Neural progenitor cell (in vitro differentiated cells): ENCODE measurements at regions not wholly inside any gene's neighbourhood (a gene's known extent, or its start where the extent isn't known, plus 50 kb on each side); places are given as distances from the start of the nearest gene placed in this dataset.

Experiments used
- DNase-seq: peaks from one replicate; pipeline ENCODE4 v3.0.0-alpha.2; 2016; ENCODE audit warnings: low spot score
- H2AFZ ChIP-seq: fragments of 200-600 bp; sonication (generic); replicated peaks from 2 replicates; pipeline ENCODE4 v1.6.1; 2016; ENCODE audit warnings: antibody characterized with exemption
- H3F3A ChIP-seq: fragments of 200-600 bp; sonication (generic); 2 replicates; pipeline ENCODE4 v1.6.1; 2016; ENCODE audit warnings: antibody characterized with exemption, low read depth
- H3K27ac ChIP-seq: fragments of 200-600 bp; sonication (generic); 2 replicates; pipeline ENCODE4 v1.5.1; 2016; ENCODE audit warnings: mild to moderate bottlenecking
- H3K27me3 ChIP-seq: fragments of 200-600 bp; sonication (generic); 2 replicates; pipeline ENCODE4 v1.6.1; 2016; ENCODE audit warnings: mild to moderate bottlenecking, moderate library complexity
- H3K36me3 ChIP-seq: fragments of 200-600 bp; sonication (generic); 2 replicates; pipeline ENCODE4 v1.5.1; 2016
- H3K4me1 ChIP-seq: fragments of 200-600 bp; sonication (generic); 2 replicates; pipeline ENCODE4 v1.6.1; 2016; ENCODE audit warnings: mixed run types
- H3K4me2 ChIP-seq: fragments of 200-600 bp; sonication (generic); 2 replicates; pipeline ENCODE4 v1.6.1; 2016
- H3K4me3 ChIP-seq: fragments of 200-600 bp; sonication (generic); 2 replicates; pipeline ENCODE4 v1.5.1; 2016
- H3K79me2 ChIP-seq: fragments of 200-600 bp; sonication (generic); 2 replicates; pipeline ENCODE4 v1.6.1; 2016; ENCODE audit warnings: low read depth
- H3K9ac ChIP-seq: fragments of 200-600 bp; sonication (generic); 2 replicates; pipeline ENCODE4 v1.6.1; 2016
- H3K9me3 ChIP-seq: fragments of 200-600 bp; sonication (generic); 2 replicates; pipeline ENCODE4 v1.5.1; 2016; ENCODE audit warnings: low read depth
- H4K20me1 ChIP-seq: fragments of 200-600 bp; sonication (generic); 2 replicates; pipeline ENCODE4 v1.6.1; 2016; ENCODE audit warnings: low read depth
- H3K27ac Mint-ChIP-seq: 3 replicates; pipeline ENCODE4 v1.8.0; 2021; ENCODE audit warnings: mixed read lengths
- H3K27me3 Mint-ChIP-seq: 2 replicates; pipeline ENCODE4 v1.8.0; 2022; ENCODE audit warnings: low read depth, mild to moderate bottlenecking, inconsistent platforms, moderate library complexity, mixed read lengths; ENCODE audit not compliant: insufficient read depth
- H3K36me3 Mint-ChIP-seq: 3 replicates; pipeline ENCODE4 v1.8.0; 2021; ENCODE audit warnings: mixed read lengths
- H3K4me1 Mint-ChIP-seq: 3 replicates; pipeline ENCODE4 v1.8.0; 2021; ENCODE audit warnings: mixed read lengths
- H3K4me3 Mint-ChIP-seq: 3 replicates; pipeline ENCODE4 v1.8.0; 2021; ENCODE audit warnings: mild to moderate bottlenecking, moderate library complexity, mixed read lengths
- H3K9me3 Mint-ChIP-seq: 3 replicates; pipeline ENCODE4 v1.8.0; 2020; ENCODE audit warnings: mixed read lengths
- CTCF ChIP-seq: fragments of 200-600 bp; sonication (generic); IDR thresholded peaks from 2 replicates; pipeline ENCODE4 v1.5.1; 2017; ENCODE audit warnings: antibody characterized with exemption, mild to moderate bottlenecking
- EZH2 ChIP-seq: fragments of 200-600 bp; sonication (generic); IDR thresholded peaks from 2 replicates; pipeline ENCODE4 v1.6.1; 2017; ENCODE audit warnings: antibody characterized with exemption, mild to moderate bottlenecking, moderate library complexity
- EZH2phosphoT487 ChIP-seq: fragments of 200-600 bp; sonication (generic); IDR thresholded peaks from 2 replicates; pipeline ENCODE4 v1.6.1; 2017; ENCODE audit warnings: antibody characterized with exemption

- H3K4me1 ChIP-seq = no peaks in the 10 kb centered on the region
- no peaks in the 10 kb centered on the region for H3K27me3 Mint-ChIP-seq
- no peak overlapping the region for H3K4me2 ChIP-seq
- H3K9me3 ChIP-seq = no peaks in the 10 kb centered on the region
- no peaks in the 10 kb centered on the region for H3K36me3 Mint-ChIP-seq
- H4K20me1 ChIP-seq = no peaks in the 10 kb centered on the region
- H3K27ac ChIP-seq = no peak overlapping the region
- TF ChIP-seq EZH2phosphoT487 (no peak), CTCF (no peak), EZH2 (no peak)
- H3K79me2 ChIP-seq = no peaks in the 10 kb centered on the region
- H3K27ac Mint-ChIP-seq = no peak overlapping the region
- no peak for DNase-seq
- no peaks in the 10 kb centered on the region for H3K4me1 Mint-ChIP-seq
- no peak overlapping the region for H3K9ac ChIP-seq
- H3K27me3 ChIP-seq = no peaks in the 10 kb centered on the region
- H3K4me3 Mint-ChIP-seq = no peak overlapping the region
- H3K4me3 ChIP-seq = no peak overlapping the region
- H3F3A ChIP-seq = no peaks in the 10 kb centered on the region
- H3K9me3 Mint-ChIP-seq = peaks cover 5% of the 10 kb centered on the region
- no peaks in the 10 kb centered on the region for H3K36me3 ChIP-seq
- no peak overlapping the region for H2AFZ ChIP-seq
Observed at GRCh38 chr17:52306314-52306713, 147.8 kb upstream of the CA10 start.

- no peak for DNase-seq
- H3K36me3 ChIP-seq = no peaks in the 10 kb centered on the region
- H3K9ac ChIP-seq = no peak overlapping the region
- Mint-ChIP-seq H3K36me3 (no peaks in the 10 kb centered on the region), H3K27ac (no peak overlapping the region), H3K4me1 (peaks cover 6% of the 10 kb centered on the region), H3K4me3 (no peak overlapping the region), H3K27me3 (no peaks in the 10 kb centered on the region), H3K9me3 (no peaks in the 10 kb centered on the region)
- H3K4me3 ChIP-seq = no peak overlapping the region
- no peak overlapping the region for H3K4me2 ChIP-seq
- H2AFZ ChIP-seq = no peak overlapping the region
- H3K27me3 ChIP-seq = no peaks in the 10 kb centered on the region
- H3F3A ChIP-seq = no peaks in the 10 kb centered on the region
- no peaks in the 10 kb centered on the region for H4K20me1 ChIP-seq
- no peaks in the 10 kb centered on the region for H3K79me2 ChIP-seq
- TF ChIP-seq EZH2 (no peak), CTCF (no peak), EZH2phosphoT487 (no peak)
- H3K27ac ChIP-seq = no peak overlapping the region
- H3K9me3 ChIP-seq = no peaks in the 10 kb centered on the region
- no peaks in the 10 kb centered on the region for H3K4me1 ChIP-seq
Observed at GRCh38 chr17:52298881-52299280, 140.4 kb upstream of the CA10 start.

GRCh38 chr17:52297230-52298010, 138.9 kb upstream of the CA10 start:
- no peaks in the 10 kb centered on the region for H3K36me3 Mint-ChIP-seq
- Histone ChIP-seq H3K9ac (no peak overlapping the region), H3K79me2 (no peaks in the 10 kb centered on the region), H3K4me3 (no peak overlapping the region), H3K36me3 (no peaks in the 10 kb centered on the region), H3K4me1 (no peaks in the 10 kb centered on the region), H3K27me3 (no peaks in the 10 kb centered on the region), H3K9me3 (no peaks in the 10 kb centered on the region), H3K4me2 (no peak overlapping the region), H4K20me1 (no peaks in the 10 kb centered on the region), H3F3A (no peaks in the 10 kb centered on the region), H3K27ac (no peak overlapping the region), H2AFZ (no peak overlapping the region)
- H3K4me3 Mint-ChIP-seq = no peak overlapping the region
- no peak overlapping the region for H3K27ac Mint-ChIP-seq
- no peaks in the 10 kb centered on the region for H3K9me3 Mint-ChIP-seq
- no peaks in the 10 kb centered on the region for H3K27me3 Mint-ChIP-seq
- peak; percentile 5 for DNase-seq
- TF ChIP-seq EZH2phosphoT487 (no peak), CTCF (peak; percentile 27)
- H3K4me1 Mint-ChIP-seq = peaks cover 6% of the 10 kb centered on the region
